Subcutaneous abdominal adipose tissue (tissue), 5 donors: ENCODE measurements at regions not wholly inside any gene's neighbourhood (a gene's known extent, or its start where the extent isn't known, plus 50 kb on each side); places are given as distances from the start of the nearest gene placed in this dataset.
"Not testable (repeated sequence)": the region's sequence is repeated elsewhere in the genome, so short reads cannot be mapped to it uniquely, and the experiment has no call there.

Experiments
- H3K27ac ChIP-seq: one replicate; pipeline ENCODE4 v1.7.0; 2013; ENCODE audit warnings: low read depth, mild to moderate bottlenecking, inconsistent platforms, low read length, moderate library complexity
- H3K27me3 ChIP-seq, 5 donors: one replicate each; pipeline ENCODE4 v1.7.0; 2013; ENCODE audit warnings: low read length in 5 of 5, inconsistent platforms in 1 of 5; ENCODE audit not compliant: control insufficient read depth in 5 of 5, insufficient read depth in 4 of 5
- H3K36me3 ChIP-seq, 5 donors: one replicate each; pipeline ENCODE4 v1.7.0; 2013; ENCODE audit warnings: low read length in 5 of 5; ENCODE audit not compliant: control insufficient read depth in 5 of 5, insufficient read depth in 5 of 5
- H3K4me1 ChIP-seq, 5 donors: one replicate each; pipeline ENCODE4 v1.7.0; 2013; ENCODE audit warnings: low read length in 5 of 5, mild to moderate bottlenecking in 3 of 5, moderate library complexity in 1 of 5; ENCODE audit not compliant: control insufficient read depth in 5 of 5, insufficient read depth in 5 of 5
- H3K4me3 ChIP-seq, 5 donors: one replicate each; pipeline ENCODE4 v1.7.0; 2013; ENCODE audit warnings: low read length in 5 of 5, low read depth in 1 of 5
- H3K9ac ChIP-seq, 5 donors: one replicate each; pipeline ENCODE4 v1.7.0; 2013; ENCODE audit warnings: low read length in 5 of 5, mild to moderate bottlenecking in 4 of 5, moderate library complexity in 3 of 5
- H3K9me3 ChIP-seq, 5 donors: one replicate each; pipeline ENCODE4 v1.7.0; 2013; ENCODE audit warnings: low read length in 5 of 5; ENCODE audit not compliant: control insufficient read depth in 5 of 5
- donor health status: healthy.
- donor health status: healthy.
- donor health status: healthy.
- donor health status: healthy.
- donor health status: healthy.

- Histone ChIP-seq H3K4me3 (no peak overlapping the region), H3K36me3 (no peaks in the 10 kb centered on the region), H3K9me3 (peaks cover 0 to 12% (median 0%) of the 10 kb centered on the region in 5 donors), H3K27ac (no peak overlapping the region), H3K9ac (no peak overlapping the region), H3K4me1 (no peaks in the 10 kb centered on the region), H3K27me3 (no peaks in the 10 kb centered on the region)
These were observed 329.4 kb downstream of the PTTG2 start for GRCh38 chr4:38289553-38289952.

DNA sequence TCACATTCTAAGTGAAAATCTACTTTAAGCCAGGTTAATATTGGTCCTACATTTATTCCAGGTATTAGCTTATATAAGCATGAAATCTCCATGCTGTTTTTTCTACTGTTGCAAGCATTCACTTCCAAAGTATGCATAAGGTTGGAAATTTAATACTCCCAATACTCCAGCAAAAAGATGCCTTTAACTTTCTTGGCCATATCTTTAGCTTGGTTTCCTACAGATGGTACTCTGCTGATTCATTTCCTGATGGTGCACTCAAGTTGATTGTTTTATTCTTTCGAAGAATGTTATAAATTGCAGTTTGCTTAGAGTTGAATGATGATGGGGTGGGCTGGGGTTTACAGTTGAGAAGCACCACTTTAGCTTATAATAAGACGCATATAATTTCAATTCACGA, 330.2 kb downstream of the PTTG2 start:
- no peaks in the 10 kb centered on the region for H3K4me1 ChIP-seq
- H3K27ac ChIP-seq, result no peak overlapping the region
- H3K4me3 ChIP-seq, result no peak overlapping the region
- no peaks in the 10 kb centered on the region for H3K27me3 ChIP-seq
- no peaks in the 10 kb centered on the region for H3K36me3 ChIP-seq
- H3K9ac ChIP-seq, result no peak overlapping the region
- H3K9me3 ChIP-seq, result peaks cover 0 to 12% (median 0%) of the 10 kb centered on the region in 5 donors

GRCh38 chr4:38290914-38291313, 330.7 kb downstream of the PTTG2 start:
- no peak overlapping the region for H3K4me3 ChIP-seq
- H3K9me3 ChIP-seq, result peaks cover 0 to 12% (median 0%) of the 10 kb centered on the region in 5 donors
- no peak overlapping the region for H3K27ac ChIP-seq
- H3K4me1 ChIP-seq, result no peaks in the 10 kb centered on the region
- no peak overlapping the region for H3K9ac ChIP-seq
- no peaks in the 10 kb centered on the region for H3K27me3 ChIP-seq
- no peaks in the 10 kb centered on the region for H3K36me3 ChIP-seq

- Histone ChIP-seq H3K36me3 (no peaks in the 10 kb centered on the region), H3K27ac (no peak overlapping the region), H3K4me3 (no peak overlapping the region), H3K9ac (no peak overlapping the region), H3K9me3 (peaks cover 0 to 12% (median 0%) of the 10 kb centered on the region in 5 donors), H3K27me3 (no peaks in the 10 kb centered on the region), H3K4me1 (no peaks in the 10 kb centered on the region)
These were observed 332.3 kb downstream of the PTTG2 start for GRCh38 chr4:38292529-38292928.

DNA sequence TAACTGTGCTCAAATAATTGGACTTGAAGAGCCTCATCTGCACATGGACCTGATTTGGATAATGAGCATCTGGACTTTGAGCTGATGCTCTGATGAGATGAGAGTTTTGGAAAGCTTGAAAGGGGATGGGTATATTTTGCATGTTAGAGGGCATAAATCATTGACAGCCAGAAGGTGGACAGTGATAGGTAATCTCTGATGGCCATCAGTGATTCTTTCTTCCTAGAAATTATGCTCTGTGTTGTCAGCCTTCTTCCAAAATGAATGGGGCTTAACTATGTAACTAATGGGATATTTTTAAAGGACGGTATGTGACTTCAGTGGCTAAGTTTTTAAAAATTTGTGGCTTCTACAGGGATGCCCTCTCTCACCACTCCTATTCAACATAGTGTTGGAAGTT, 334.0 kb downstream of the PTTG2 start:
- H3K9me3 ChIP-seq, result peaks cover 2 to 21% (median 13%) of the 10 kb centered on the region in 5 donors
- no peak overlapping the region for H3K27ac ChIP-seq
- no peaks in the 10 kb centered on the region for H3K27me3 ChIP-seq
- no peaks in the 10 kb centered on the region for H3K4me1 ChIP-seq
- H3K9ac ChIP-seq, result no peak overlapping the region
- H3K36me3 ChIP-seq, result no peaks in the 10 kb centered on the region
- no peak overlapping the region for H3K4me3 ChIP-seq

GRCh38 chr4:38297061-38297460, 336.9 kb downstream of the PTTG2 start:
- H3K36me3 ChIP-seq, result no peaks in the 10 kb centered on the region
- H3K4me3 ChIP-seq, result no peak overlapping the region
- H3K27me3 ChIP-seq, result no peaks in the 10 kb centered on the region
- no peaks in the 10 kb centered on the region for H3K4me1 ChIP-seq
- no peak overlapping the region for H3K27ac ChIP-seq
- H3K9ac ChIP-seq, result no peak overlapping the region
- H3K9me3 ChIP-seq, result peaks cover 3 to 24% (median 23%) of the 10 kb centered on the region in 5 donors

DNA sequence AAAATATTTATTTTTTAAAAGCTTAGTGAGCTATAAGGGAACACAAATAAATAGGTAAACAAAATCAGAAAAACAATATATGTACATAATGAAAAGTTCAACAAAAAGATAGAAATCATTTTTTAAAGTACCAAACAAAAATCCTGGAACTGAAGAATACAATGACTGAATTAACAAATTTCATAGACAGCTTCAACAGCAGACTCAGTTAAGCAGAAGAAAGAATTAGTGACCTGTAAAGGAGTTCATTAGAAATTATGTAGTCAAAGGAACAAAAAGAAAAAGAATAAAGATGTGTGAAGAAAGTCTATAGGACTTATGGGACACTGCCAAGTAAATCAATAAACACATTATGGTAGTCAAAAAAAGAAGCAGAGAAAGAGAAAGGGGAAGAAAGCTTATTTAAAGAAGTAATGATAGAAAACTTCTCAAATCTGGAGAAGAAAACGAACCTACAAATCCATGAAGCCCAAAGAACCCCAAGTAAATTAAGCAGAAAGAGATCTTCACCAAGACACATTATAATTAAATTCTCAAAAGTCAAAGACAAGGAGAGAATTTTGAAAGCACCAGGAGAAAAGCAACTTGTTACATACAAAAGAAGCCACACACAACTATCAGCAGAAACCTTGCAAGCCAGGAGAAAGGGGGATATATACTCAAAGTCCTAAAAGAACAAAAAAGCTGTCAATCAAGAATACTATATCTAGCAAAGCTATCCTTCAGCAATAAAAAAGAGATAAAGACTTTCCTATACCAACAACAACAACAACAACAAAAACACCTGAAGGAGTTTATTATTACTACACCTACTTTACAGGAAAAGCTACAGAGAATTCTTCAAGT, 338.9 kb downstream of the PTTG2 start:
- Histone ChIP-seq H3K27me3 (no peaks in the 10 kb centered on the region), H3K9ac (no peak overlapping the region), H3K4me3 (no peak overlapping the region), H3K27ac (no peak overlapping the region), H3K9me3 (peaks cover 3 to 31% (median 20%) of the 10 kb centered on the region in 5 donors), H3K4me1 (no peaks in the 10 kb centered on the region), H3K36me3 (no peaks in the 10 kb centered on the region)

DNA sequence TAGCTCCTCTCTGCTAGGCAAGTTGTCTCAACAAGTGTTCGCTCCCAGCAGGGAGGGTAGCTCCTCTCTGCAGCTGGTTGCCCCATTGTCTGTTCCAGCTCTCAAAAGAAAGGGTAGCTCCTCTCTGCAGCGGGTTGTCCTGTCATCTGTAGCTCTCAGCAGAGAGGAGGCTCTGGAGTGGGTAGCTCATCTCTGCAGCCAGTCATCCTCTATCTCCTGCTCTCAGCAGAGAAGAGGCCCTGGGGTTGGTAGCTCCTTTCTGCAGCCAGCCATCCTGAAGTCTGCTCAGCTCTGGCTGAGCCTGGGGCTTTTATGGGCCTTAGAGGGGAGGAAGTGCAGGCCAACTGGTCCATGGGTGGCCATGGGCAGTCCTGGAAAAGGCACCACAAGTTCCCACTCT, 342.7 kb downstream of the PTTG2 start:
- Histone ChIP-seq H3K27me3 (no peaks in the 10 kb centered on the region), H3K27ac (no peak overlapping the region), H3K4me3 (no peak overlapping the region), H3K9me3 (peaks cover 3 to 31% (median 15%) of the 10 kb centered on the region in 5 donors), H3K36me3 (no peaks in the 10 kb centered on the region), H3K4me1 (no peaks in the 10 kb centered on the region), H3K9ac (no peak overlapping the region)

- not testable (repeated sequence) for H3K36me3 ChIP-seq, H3K27me3 ChIP-seq, H3K9ac ChIP-seq, H3K4me1 ChIP-seq, H3K27ac ChIP-seq, H3K4me3 ChIP-seq
- H3K9me3 ChIP-seq, result peaks cover 0 to 15% (median 7%) of the 10 kb centered on the region in 5 donors
These were observed 344.3 kb downstream of the PTTG2 start for GRCh38 chr4:38304460-38304859.

- H3K27me3 ChIP-seq, result no peaks in the 10 kb centered on the region
- H3K9ac ChIP-seq, result no peak overlapping the region
- H3K4me3 ChIP-seq, result no peak overlapping the region
- H3K36me3 ChIP-seq, result no peaks in the 10 kb centered on the region
- peaks cover 0 to 8% (median 7%) of the 10 kb centered on the region in 5 donors for H3K9me3 ChIP-seq
- no peak overlapping the region for H3K27ac ChIP-seq
- no peaks in the 10 kb centered on the region for H3K4me1 ChIP-seq
These were observed 346.4 kb downstream of the PTTG2 start for GRCh38 chr4:38306482-38307071.
